VCaP (cell line): ENCODE measurements at regions not wholly inside any gene's neighbourhood (a gene's known extent, or its start where the extent isn't known, plus 50 kb on each side); places are given as distances from the start of the nearest gene placed in this dataset.

ENCODE experiments used
- H3K27ac ChIP-seq: fragments of 450-650 bp; 2 replicates; pipeline ENCODE4 v1.5.1; 2017
- TF ChIP-seq, protein P1 (sequence below): fragments of 450-650 bp; conservative IDR thresholded peaks from 2 replicates; pipeline ENCODE4 v1.5.1; 2017; ENCODE audit warnings: mild to moderate bottlenecking, moderate library complexity

DNA sequence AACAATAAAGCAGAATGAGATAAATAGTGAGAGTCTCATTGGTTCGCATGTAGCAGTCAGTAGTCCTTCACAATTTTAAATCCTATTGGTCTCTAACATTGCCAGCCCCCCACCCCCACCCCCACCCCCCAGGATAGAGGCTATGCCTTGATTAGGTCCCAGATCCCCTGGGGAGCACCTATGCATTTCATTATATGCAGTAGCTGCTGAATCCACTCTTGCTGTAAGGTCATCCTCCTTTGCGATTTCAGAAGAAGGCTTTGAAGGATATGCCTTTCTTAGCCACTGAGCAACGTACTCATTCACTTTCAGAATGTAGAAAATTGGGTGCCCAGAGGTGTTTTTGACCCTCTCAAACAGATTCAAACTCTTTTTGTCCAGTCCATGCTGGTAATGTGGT, 382.8 kb upstream of the GALNT5 start:
- TF ChIP-seq, protein P1, sequence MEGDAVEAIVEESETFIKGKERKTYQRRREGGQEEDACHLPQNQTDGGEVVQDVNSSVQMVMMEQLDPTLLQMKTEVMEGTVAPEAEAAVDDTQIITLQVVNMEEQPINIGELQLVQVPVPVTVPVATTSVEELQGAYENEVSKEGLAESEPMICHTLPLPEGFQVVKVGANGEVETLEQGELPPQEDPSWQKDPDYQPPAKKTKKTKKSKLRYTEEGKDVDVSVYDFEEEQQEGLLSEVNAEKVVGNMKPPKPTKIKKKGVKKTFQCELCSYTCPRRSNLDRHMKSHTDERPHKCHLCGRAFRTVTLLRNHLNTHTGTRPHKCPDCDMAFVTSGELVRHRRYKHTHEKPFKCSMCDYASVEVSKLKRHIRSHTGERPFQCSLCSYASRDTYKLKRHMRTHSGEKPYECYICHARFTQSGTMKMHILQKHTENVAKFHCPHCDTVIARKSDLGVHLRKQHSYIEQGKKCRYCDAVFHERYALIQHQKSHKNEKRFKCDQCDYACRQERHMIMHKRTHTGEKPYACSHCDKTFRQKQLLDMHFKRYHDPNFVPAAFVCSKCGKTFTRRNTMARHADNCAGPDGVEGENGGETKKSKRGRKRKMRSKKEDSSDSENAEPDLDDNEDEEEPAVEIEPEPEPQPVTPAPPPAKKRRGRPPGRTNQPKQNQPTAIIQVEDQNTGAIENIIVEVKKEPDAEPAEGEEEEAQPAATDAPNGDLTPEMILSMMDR, result no peak
- no peak overlapping the region for H3K27ac ChIP-seq

DNA sequence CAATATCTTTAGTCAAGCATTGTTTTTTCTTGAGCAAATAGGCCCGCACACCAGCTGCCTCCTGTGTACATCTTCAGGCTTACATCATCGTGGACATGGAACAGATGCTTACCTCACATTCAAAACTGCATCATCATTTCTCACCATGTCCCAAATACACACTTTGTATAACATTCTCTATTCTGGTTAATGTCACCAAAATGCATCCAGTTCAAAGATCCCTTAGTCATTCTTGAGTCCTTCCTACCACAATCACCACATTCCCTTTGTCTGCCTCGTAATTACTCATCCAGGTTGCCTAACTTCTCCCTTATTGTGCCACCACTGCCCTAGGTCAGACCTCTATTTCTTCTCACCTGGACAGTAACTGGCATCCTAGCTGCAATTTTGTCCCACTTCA, 373.7 kb upstream of the GALNT5 start:
- no peak overlapping the region for H3K27ac ChIP-seq
- TF ChIP-seq, protein P1, result no peak

DNA sequence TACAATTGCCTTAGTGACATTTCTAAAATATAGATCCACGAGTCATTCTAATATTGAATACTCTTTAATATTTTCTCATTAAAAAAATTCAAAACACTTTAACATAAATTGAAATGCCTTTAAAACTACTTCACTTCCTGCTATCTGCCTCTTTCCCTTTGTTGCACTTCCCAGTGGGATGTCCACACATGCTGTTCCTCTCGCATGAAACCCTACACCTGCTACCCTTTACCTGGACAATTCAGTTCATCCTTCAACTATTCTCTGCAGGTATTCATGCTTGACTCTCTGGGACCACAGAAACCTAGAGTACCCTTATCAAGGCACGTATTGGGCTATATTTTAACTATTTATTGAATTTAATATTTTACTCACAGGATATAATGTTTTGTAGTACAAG, 373.3 kb upstream of the GALNT5 start:
- TF ChIP-seq, protein P1, result no peak
- H3K27ac ChIP-seq, result no peak overlapping the region

DNA sequence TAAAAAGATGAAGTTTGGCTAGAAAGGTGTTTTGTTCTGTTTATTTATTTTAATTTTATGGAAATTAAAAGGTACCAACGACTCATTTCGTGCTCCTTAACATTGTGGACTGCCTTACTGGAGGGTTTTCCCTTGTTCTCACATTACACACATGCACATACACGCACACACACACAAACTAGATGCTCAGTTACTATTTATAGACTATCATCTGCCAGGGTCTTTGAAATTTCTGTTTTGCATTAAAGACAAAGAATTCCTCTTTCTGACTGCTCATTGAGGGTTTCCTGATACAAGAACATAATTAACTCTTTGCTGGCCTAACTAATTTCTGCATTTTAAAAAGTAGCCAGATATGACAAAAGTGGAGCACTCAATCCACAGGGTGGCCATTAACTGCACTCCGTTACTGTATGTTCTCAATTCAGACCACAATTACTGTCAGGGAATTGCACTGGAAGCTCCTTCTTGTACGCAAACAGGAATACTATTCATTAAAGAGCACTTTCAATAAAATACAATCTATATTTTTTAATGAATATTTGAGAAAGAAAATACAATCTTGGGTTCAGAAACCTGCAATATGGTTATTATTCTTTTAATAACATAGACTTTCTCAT, 366.9 kb upstream of the GALNT5 start:
- TF ChIP-seq, protein P1, result no peak
- H3K27ac ChIP-seq, result no peak overlapping the region

DNA sequence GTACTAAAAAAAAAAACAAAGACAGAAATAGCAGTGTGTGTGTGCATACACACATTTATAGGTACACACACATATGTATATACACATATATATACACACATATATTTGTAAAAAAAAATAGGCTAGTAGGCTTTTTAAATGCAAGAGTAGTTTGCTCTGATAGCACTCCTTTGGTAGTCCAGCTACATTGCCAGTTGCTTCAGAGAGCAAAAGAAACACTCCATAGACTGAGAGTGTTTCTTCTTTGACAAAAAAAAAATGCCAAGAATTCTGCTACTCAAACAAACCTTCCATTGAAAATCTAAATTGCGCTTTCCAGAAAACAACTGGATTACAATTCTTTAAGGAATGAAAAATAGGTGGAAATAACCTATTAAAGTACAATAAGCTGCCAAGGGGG, 365.9 kb upstream of the GALNT5 start:
- no peak overlapping the region for H3K27ac ChIP-seq
- TF ChIP-seq, protein P1, result no peak

DNA sequence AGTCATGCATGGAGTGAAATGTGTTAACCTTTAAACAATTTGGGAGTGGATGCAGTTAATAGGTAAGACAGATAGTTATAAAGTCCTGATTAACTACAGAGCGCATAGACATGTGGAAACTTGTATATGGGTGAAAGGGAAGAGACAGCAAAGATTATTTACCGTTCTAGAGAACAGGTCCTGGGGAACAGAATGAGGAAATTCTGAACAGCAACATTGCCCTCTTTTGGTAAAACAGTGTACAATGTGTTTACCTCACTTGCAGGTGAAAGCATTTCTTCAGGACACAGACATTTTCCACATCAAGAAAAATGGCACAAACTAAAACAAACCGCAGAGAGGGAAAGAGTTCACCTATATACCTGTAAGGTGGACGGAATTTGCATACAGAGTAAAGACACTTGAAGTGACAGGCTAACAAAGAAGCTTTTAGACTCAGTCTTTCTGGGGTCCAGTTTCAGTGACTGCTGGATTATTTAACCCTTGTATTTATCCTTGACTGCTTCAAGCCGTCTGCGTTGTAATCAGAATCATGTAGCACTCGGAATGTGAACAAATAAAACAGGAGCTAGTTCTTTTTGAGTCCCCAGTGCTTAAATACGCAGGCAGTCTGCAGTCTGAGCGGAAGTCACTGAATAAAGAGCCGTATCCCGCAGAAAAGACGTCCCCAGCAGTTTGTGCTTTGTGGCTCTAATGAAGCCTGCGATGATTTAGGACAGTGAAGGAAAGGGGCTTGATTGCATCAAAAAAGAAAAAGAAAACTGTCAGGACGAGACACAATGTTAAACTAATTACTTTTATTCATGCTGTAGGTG, 364.8 kb upstream of the GALNT5 start:
- peak overlapping the region; percentile 64 for H3K27ac ChIP-seq
- TF ChIP-seq, protein P1, result peak; percentile 80

DNA sequence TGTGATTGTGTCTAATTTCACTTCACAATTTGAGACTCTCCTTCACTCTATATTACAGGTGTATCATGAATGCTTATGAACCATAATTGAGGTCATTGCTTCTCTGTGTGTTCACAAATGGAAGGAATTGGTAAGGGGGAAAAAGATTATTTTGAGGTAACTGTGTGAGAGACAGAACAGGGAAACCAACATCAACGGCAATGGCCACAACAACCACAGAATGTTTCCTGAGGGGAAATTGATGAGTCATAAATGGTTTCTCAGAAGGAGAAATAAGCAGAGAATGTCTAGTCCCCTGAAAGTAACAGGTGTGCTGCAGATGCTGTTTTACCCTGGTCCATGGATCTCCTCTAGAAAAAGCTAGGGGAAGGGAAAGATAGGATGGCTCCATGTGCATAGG, 361.2 kb upstream of the GALNT5 start:
- TF ChIP-seq, protein P1, result no peak

More for the DNA sequence above, 361.2 kb upstream of the GALNT5 start:
- no peak overlapping the region for H3K27ac ChIP-seq
